ENCODE measurements at regions not wholly inside any gene's neighbourhood (a gene's known extent, or its start where the extent isn't known, plus 50 kb on each side); places are given as distances from the start of the nearest gene placed in this dataset.

DNA sequence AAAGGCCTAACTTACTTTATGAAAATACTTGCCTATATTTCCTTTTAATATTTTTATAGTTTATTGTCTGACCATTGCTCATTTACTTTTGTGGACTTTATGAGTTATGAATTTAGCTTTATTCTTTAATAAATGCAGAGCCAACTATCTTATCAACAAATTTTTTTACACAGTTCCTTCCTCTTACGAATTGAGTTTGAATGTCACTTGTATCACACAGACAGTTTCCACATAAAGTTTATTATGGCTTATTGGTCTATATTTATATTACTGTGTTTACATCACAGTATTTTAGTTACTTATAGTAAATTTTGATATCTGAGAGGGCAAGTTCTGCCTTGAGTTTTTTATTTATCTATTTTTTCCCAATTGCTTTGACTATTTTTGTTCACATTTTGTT, 450.6 kb downstream of the C4orf33 start:
- TF ChIP-seq, protein P1, sequence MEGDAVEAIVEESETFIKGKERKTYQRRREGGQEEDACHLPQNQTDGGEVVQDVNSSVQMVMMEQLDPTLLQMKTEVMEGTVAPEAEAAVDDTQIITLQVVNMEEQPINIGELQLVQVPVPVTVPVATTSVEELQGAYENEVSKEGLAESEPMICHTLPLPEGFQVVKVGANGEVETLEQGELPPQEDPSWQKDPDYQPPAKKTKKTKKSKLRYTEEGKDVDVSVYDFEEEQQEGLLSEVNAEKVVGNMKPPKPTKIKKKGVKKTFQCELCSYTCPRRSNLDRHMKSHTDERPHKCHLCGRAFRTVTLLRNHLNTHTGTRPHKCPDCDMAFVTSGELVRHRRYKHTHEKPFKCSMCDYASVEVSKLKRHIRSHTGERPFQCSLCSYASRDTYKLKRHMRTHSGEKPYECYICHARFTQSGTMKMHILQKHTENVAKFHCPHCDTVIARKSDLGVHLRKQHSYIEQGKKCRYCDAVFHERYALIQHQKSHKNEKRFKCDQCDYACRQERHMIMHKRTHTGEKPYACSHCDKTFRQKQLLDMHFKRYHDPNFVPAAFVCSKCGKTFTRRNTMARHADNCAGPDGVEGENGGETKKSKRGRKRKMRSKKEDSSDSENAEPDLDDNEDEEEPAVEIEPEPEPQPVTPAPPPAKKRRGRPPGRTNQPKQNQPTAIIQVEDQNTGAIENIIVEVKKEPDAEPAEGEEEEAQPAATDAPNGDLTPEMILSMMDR (IDR thresholded peaks at IDR 0.05; ENCODE audit: low read depth, low read length), result no peak
- TF ChIP-seq POLR2A (IDR thresholded peaks at IDR 0.05; ENCODE audit: extremely low read depth, insufficient read length), result no peak
